Immature natural killer cell (primary cell): ENCODE measurements at regions not wholly inside any gene's neighbourhood (a gene's known extent, or its start where the extent isn't known, plus 50 kb on each side); places are given as distances from the start of the nearest gene placed in this dataset.

ENCODE experiments used
- DNase-seq, 3 donors: peaks; one replicate each; pipeline ENCODE4 v3.0.0; 2022; ENCODE audit warnings: mixed read lengths in 1 of 3
- H3K27ac Mint-ChIP-seq, 6 donors: one replicate each; pipeline ENCODE4 v1.8.0; 2020; ENCODE audit warnings: mixed read lengths in 6 of 6, mild to moderate bottlenecking in 5 of 6, inconsistent platforms in 4 of 6, moderate library complexity in 3 of 6
- H3K27me3 Mint-ChIP-seq, 3 donors: one replicate each; pipeline ENCODE4 v1.8.0; 2020 to 2021; ENCODE audit warnings: low read depth in 3 of 3, mild to moderate bottlenecking in 3 of 3, mixed read lengths in 3 of 3, moderate library complexity in 3 of 3, inconsistent platforms in 1 of 3
- H3K36me3 Mint-ChIP-seq, 3 donors: one replicate each; pipeline ENCODE4 v1.8.0; 2020; ENCODE audit warnings: mixed read lengths in 3 of 3, inconsistent platforms in 2 of 3, mild to moderate bottlenecking in 2 of 3
- H3K4me1 Mint-ChIP-seq, 2 donors: one replicate each; pipeline ENCODE4 v1.8.0; 2020; ENCODE audit warnings: inconsistent platforms in 2 of 2, mild to moderate bottlenecking in 2 of 2, mixed read lengths in 2 of 2, moderate library complexity in 1 of 2
- H3K4me3 Mint-ChIP-seq, 5 donors: one replicate each; pipeline ENCODE4 v1.8.0; 2020; ENCODE audit warnings: mild to moderate bottlenecking in 5 of 5, mixed read lengths in 5 of 5, inconsistent platforms in 3 of 5, moderate library complexity in 3 of 5
- H3K9me3 Mint-ChIP-seq, 6 donors: one replicate each; pipeline ENCODE4 v1.8.0; 2020; ENCODE audit warnings: mild to moderate bottlenecking in 6 of 6, mixed read lengths in 6 of 6, inconsistent platforms in 4 of 6, moderate library complexity in 3 of 6

- peaks cover 2 to 30% (median 13%) of the 10 kb centered on the region in 6 donors for H3K9me3 Mint-ChIP-seq
- no peaks in the 10 kb centered on the region for H3K36me3 Mint-ChIP-seq
- no peak overlapping the region for H3K4me3 Mint-ChIP-seq
- H3K27me3 Mint-ChIP-seq, result peaks cover 0 to 1% (median 0%) of the 10 kb centered on the region in 3 donors
- no peak overlapping the region for H3K27ac Mint-ChIP-seq
- H3K4me1 Mint-ChIP-seq, result no peaks in the 10 kb centered on the region
- no peak for DNase-seq
These were observed 988.3 kb upstream of the GYPC start for GRCh38 chr2:125667630-125668029.

- peaks cover 10 to 56% (median 14%) of the 10 kb centered on the region in 6 donors for H3K9me3 Mint-ChIP-seq
- H3K4me1 Mint-ChIP-seq, result no peaks in the 10 kb centered on the region
- no peak overlapping the region for H3K27ac Mint-ChIP-seq
- H3K36me3 Mint-ChIP-seq, result peaks cover 0 to 5% (median 0%) of the 10 kb centered on the region in 3 donors
- H3K27me3 Mint-ChIP-seq, result peaks cover 0 to 2% (median 0%) of the 10 kb centered on the region in 3 donors
- H3K4me3 Mint-ChIP-seq, result no peak overlapping the region
- DNase-seq, result no peak
These were observed 976.1 kb upstream of the GYPC start for GRCh38 chr2:125679903-125680302.

GRCh38 chr2:125680809-125681208, 975.1 kb upstream of the GYPC start:
- DNase-seq, result no peak
- peaks cover 0 to 2% (median 0%) of the 10 kb centered on the region in 3 donors for H3K27me3 Mint-ChIP-seq
- H3K4me1 Mint-ChIP-seq, result no peaks in the 10 kb centered on the region
- H3K36me3 Mint-ChIP-seq, result peaks cover 0 to 5% (median 0%) of the 10 kb centered on the region in 3 donors
- no peak overlapping the region for H3K4me3 Mint-ChIP-seq
- peaks cover 10 to 60% (median 13%) of the 10 kb centered on the region in 6 donors for H3K9me3 Mint-ChIP-seq
- H3K27ac Mint-ChIP-seq, result no peak overlapping the region

GRCh38 chr2:125681576-125681975, 974.4 kb upstream of the GYPC start:
- H3K27ac Mint-ChIP-seq, result no peak overlapping the region
- H3K27me3 Mint-ChIP-seq, result peaks cover 0 to 2% (median 0%) of the 10 kb centered on the region in 3 donors
- DNase-seq, result no peak

GRCh38 chr2:125681976-125682805, 973.8 kb upstream of the GYPC start:
- Mint-ChIP-seq H3K9me3 (peaks cover 8 to 55% (median 17%) of the 10 kb centered on the region in 6 donors), H3K4me1 (no peaks in the 10 kb centered on the region), H3K4me3 (no peak overlapping the region), H3K36me3 (peaks cover 0 to 5% (median 4%) of the 10 kb centered on the region in 3 donors), H3K27me3 (peaks cover 0 to 2% (median 0%) of the 10 kb centered on the region in 3 donors), H3K27ac (no peak overlapping the region)
- no peak for DNase-seq

More at GRCh38 chr2:125681576-125681975, 974.4 kb upstream of the GYPC start:
- Mint-ChIP-seq H3K4me3 (no peak overlapping the region), H3K36me3 (peaks cover 0 to 5% (median 4%) of the 10 kb centered on the region in 3 donors), H3K9me3 (peaks cover 8 to 60% (median 17%) of the 10 kb centered on the region in 6 donors), H3K4me1 (no peaks in the 10 kb centered on the region)

- Mint-ChIP-seq H3K4me1 (no peaks in the 10 kb centered on the region), H3K27me3 (peaks cover 0 to 2% (median 0%) of the 10 kb centered on the region in 3 donors), H3K27ac (no peak overlapping the region), H3K36me3 (peaks cover 0 to 5% (median 4%) of the 10 kb centered on the region in 3 donors), H3K4me3 (no peak overlapping the region), H3K9me3 (peaks cover 5 to 48% (median 18%) of the 10 kb centered on the region in 6 donors)
- DNase-seq, result no peak
These were observed 971.7 kb upstream of the GYPC start for GRCh38 chr2:125684256-125684655.

GRCh38 chr2:125684932-125685331, 971.0 kb upstream of the GYPC start:
- H3K36me3 Mint-ChIP-seq, result peaks cover 0 to 5% (median 4%) of the 10 kb centered on the region in 3 donors
- no peak overlapping the region for H3K4me3 Mint-ChIP-seq
- H3K27me3 Mint-ChIP-seq, result peaks cover 0 to 2% (median 0%) of the 10 kb centered on the region in 3 donors
- DNase-seq, result no peak
- no peak overlapping the region for H3K27ac Mint-ChIP-seq
- peaks cover 5 to 42% (median 16%) of the 10 kb centered on the region in 6 donors for H3K9me3 Mint-ChIP-seq
- H3K4me1 Mint-ChIP-seq, result no peaks in the 10 kb centered on the region

GRCh38 chr2:125696560-125696959, 959.4 kb upstream of the GYPC start:
- Mint-ChIP-seq H3K27me3 (peaks cover 0 to 3% (median 0%) of the 10 kb centered on the region in 3 donors), H3K9me3 (peaks cover 0 to 5% (median 1%) of the 10 kb centered on the region in 6 donors)

GRCh38 chr2:125698280-125698679, 957.7 kb upstream of the GYPC start:
- H3K27ac Mint-ChIP-seq, result no peak overlapping the region

More at GRCh38 chr2:125696560-125696959, 959.4 kb upstream of the GYPC start:
- no peak overlapping the region for H3K4me3 Mint-ChIP-seq
- H3K27ac Mint-ChIP-seq, result no peak overlapping the region
- DNase-seq, result no peak
- H3K36me3 Mint-ChIP-seq, result no peaks in the 10 kb centered on the region
- H3K4me1 Mint-ChIP-seq, result no peaks in the 10 kb centered on the region

GRCh38 chr2:125701070-125701469, 954.9 kb upstream of the GYPC start:
- Mint-ChIP-seq H3K27ac (no peak overlapping the region), H3K27me3 (no peaks in the 10 kb centered on the region), H3K4me3 (no peak overlapping the region), H3K36me3 (no peaks in the 10 kb centered on the region), H3K4me1 (no peaks in the 10 kb centered on the region), H3K9me3 (peaks cover 0 to 21% (median 3%) of the 10 kb centered on the region in 6 donors)
- no peak for DNase-seq

More at GRCh38 chr2:125698280-125698679, 957.7 kb upstream of the GYPC start:
- H3K9me3 Mint-ChIP-seq, result peaks cover 0 to 5% (median 4%) of the 10 kb centered on the region in 6 donors
- no peaks in the 10 kb centered on the region for H3K36me3 Mint-ChIP-seq
- DNase-seq, result no peak
- peaks cover 0 to 3% (median 0%) of the 10 kb centered on the region in 3 donors for H3K27me3 Mint-ChIP-seq
- H3K4me3 Mint-ChIP-seq, result no peak overlapping the region
- no peaks in the 10 kb centered on the region for H3K4me1 Mint-ChIP-seq

- H3K36me3 Mint-ChIP-seq, result no peaks in the 10 kb centered on the region
- no peaks in the 10 kb centered on the region for H3K27me3 Mint-ChIP-seq
- H3K27ac Mint-ChIP-seq, result no peak overlapping the region
- no peak for DNase-seq
- H3K4me1 Mint-ChIP-seq, result no peaks in the 10 kb centered on the region
- H3K9me3 Mint-ChIP-seq, result peaks cover 2 to 43% (median 9%) of the 10 kb centered on the region in 6 donors
- H3K4me3 Mint-ChIP-seq, result no peak overlapping the region
These were observed 948.3 kb upstream of the GYPC start for GRCh38 chr2:125707611-125708010.

- no peaks in the 10 kb centered on the region for H3K36me3 Mint-ChIP-seq
- DNase-seq, result no peak
- no peaks in the 10 kb centered on the region for H3K4me1 Mint-ChIP-seq
- no peak overlapping the region for H3K4me3 Mint-ChIP-seq
- H3K9me3 Mint-ChIP-seq, result peaks cover 4 to 41% (median 11%) of the 10 kb centered on the region in 6 donors
- no peak overlapping the region for H3K27ac Mint-ChIP-seq
- H3K27me3 Mint-ChIP-seq, result no peaks in the 10 kb centered on the region
These were observed 945.4 kb upstream of the GYPC start for GRCh38 chr2:125710561-125710960.

- Mint-ChIP-seq H3K36me3 (no peaks in the 10 kb centered on the region), H3K4me1 (no peaks in the 10 kb centered on the region)
These were observed 944.9 kb upstream of the GYPC start for GRCh38 chr2:125711075-125711474.

GRCh38 chr2:125713533-125713932, 942.4 kb upstream of the GYPC start:
- no peak overlapping the region for H3K27ac Mint-ChIP-seq
- peaks cover 4 to 43% (median 12%) of the 10 kb centered on the region in 6 donors for H3K9me3 Mint-ChIP-seq
- no peak overlapping the region for H3K4me3 Mint-ChIP-seq
- DNase-seq, result no peak
- no peaks in the 10 kb centered on the region for H3K36me3 Mint-ChIP-seq
- H3K27me3 Mint-ChIP-seq, result no peaks in the 10 kb centered on the region
- H3K4me1 Mint-ChIP-seq, result no peaks in the 10 kb centered on the region

More at GRCh38 chr2:125711075-125711474, 944.9 kb upstream of the GYPC start:
- no peak overlapping the region for H3K27ac Mint-ChIP-seq
- H3K9me3 Mint-ChIP-seq, result peaks cover 4 to 46% (median 11%) of the 10 kb centered on the region in 6 donors
- H3K4me3 Mint-ChIP-seq, result no peak overlapping the region
- H3K27me3 Mint-ChIP-seq, result no peaks in the 10 kb centered on the region
- DNase-seq, result no peak
